ENCODE measurements at regions not wholly inside any gene's neighbourhood (a gene's known extent, or its start where the extent isn't known, plus 50 kb on each side); places are given as distances from the start of the nearest gene placed in this dataset.

GRCh38 chrX:39484159-39485068, 613.3 kb downstream of the BCOR start:
- Histone ChIP-seq H3K4me3 (no peak overlapping the region), H3K27ac (no peak overlapping the region), H3K4me1 (ENCODE audit: control insufficient read depth in 1 of 2, low read depth in 2 of 2) (no peaks in the 10 kb centered on the region), H3K9me3 (no peaks in the 10 kb centered on the region), H3K27me3 (replicated peaks; ENCODE audit: insufficient read depth) (no peaks in the 10 kb centered on the region), H3K36me3 (no peaks in the 10 kb centered on the region)
- ATAC-seq (ENCODE audit: insufficient number of reproducible peaks, low FRiP score, low read depth) (no peak), DNase-seq (ENCODE audit: low spot score) (no peak)
- TF ChIP-seq, protein P1, sequence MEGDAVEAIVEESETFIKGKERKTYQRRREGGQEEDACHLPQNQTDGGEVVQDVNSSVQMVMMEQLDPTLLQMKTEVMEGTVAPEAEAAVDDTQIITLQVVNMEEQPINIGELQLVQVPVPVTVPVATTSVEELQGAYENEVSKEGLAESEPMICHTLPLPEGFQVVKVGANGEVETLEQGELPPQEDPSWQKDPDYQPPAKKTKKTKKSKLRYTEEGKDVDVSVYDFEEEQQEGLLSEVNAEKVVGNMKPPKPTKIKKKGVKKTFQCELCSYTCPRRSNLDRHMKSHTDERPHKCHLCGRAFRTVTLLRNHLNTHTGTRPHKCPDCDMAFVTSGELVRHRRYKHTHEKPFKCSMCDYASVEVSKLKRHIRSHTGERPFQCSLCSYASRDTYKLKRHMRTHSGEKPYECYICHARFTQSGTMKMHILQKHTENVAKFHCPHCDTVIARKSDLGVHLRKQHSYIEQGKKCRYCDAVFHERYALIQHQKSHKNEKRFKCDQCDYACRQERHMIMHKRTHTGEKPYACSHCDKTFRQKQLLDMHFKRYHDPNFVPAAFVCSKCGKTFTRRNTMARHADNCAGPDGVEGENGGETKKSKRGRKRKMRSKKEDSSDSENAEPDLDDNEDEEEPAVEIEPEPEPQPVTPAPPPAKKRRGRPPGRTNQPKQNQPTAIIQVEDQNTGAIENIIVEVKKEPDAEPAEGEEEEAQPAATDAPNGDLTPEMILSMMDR (IDR thresholded peaks at IDR 0.05) = no peak

- Histone ChIP-seq H3K27ac (no peak overlapping the region), H3K4me3 (no peak overlapping the region), H3K4me1 (ENCODE audit: control insufficient read depth in 1 of 2, low read depth in 2 of 2) (no peaks in the 10 kb centered on the region), H3K36me3 (no peaks in the 10 kb centered on the region), H3K9me3 (no peaks in the 10 kb centered on the region), H3K27me3 (replicated peaks; ENCODE audit: insufficient read depth) (no peaks in the 10 kb centered on the region)
- ATAC-seq (ENCODE audit: insufficient number of reproducible peaks, low FRiP score, low read depth) (no peak), DNase-seq (ENCODE audit: low spot score) (no peak)
- TF ChIP-seq, protein P1 (IDR thresholded peaks at IDR 0.05) = no peak
Measured at GRCh38 chrX:39487166-39487968, 610.4 kb downstream of the BCOR start.

DNA sequence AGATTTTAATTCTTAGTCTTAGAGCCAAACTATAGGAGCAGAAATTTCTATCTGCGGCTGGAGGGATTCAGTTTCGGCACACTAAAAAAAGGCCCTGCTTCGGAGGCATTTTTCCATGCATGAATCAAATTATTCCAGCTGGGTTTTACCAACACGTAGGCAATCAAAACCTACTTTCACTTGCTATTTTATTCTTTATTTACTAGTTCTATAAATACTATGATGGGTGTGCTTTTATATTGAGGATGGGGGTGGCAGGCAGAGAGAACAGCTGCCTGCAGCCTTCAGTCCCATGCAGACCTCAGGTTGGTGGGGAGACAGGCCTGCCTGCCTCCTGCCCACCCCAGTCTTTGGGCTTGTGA, 609.8 kb downstream of the BCOR start:
- H3K27me3 ChIP-seq (replicated peaks; ENCODE audit: insufficient read depth) = no peaks in the 10 kb centered on the region
- DNase-seq (ENCODE audit: low spot score) (no peak), ATAC-seq (ENCODE audit: insufficient number of reproducible peaks, low FRiP score, low read depth) (no peak)
- no peak overlapping the region for H3K27ac ChIP-seq
- H3K4me1 ChIP-seq (ENCODE audit: control insufficient read depth in 1 of 2, low read depth in 2 of 2) = no peaks in the 10 kb centered on the region
- no peaks in the 10 kb centered on the region for H3K9me3 ChIP-seq
- no peak overlapping the region for H3K4me3 ChIP-seq
- TF ChIP-seq, protein P1 (IDR thresholded peaks at IDR 0.05) = no peak
- H3K36me3 ChIP-seq = no peaks in the 10 kb centered on the region

DNA sequence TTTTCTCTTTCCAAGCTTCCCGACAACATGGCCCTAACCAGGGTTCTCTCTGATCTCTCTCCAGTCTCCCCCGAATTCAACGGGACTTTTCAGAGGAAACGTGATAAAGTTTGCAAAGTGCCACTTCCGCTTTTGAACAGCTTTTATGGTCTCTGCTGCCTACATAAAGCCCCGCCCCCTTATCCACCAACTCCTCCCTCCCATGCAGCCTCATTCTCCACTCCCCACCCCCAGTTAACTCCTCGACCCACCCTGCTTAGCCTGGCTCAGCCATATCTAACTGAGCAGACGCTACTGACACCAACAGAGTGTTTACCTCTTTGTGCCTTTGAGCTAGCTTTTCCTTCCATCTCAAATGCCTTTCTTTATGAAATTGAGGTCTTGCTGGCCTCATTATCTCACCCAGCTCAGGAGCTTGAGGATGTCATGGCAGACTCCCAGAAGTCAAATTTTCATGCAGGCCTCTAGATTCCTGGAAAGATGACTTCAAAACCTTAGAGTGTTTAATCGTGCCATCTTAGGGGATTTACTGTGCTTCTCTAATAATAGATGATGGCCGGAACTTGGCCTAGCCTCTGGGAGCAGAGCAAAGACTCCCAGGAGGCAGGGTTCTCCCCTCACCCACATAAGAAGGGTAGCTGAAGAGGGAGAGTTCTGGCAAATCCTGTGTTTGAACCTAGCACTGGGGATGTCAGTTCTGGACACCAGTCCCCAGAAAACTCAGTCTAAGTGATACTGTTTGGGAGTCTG, 606.0 kb downstream of the BCOR start:
- no peak for DNase-seq (ENCODE audit: low spot score)
- no peak for ATAC-seq (ENCODE audit: insufficient number of reproducible peaks, low FRiP score, low read depth)
- Histone ChIP-seq H3K36me3 (no peaks in the 10 kb centered on the region), H3K27ac (no peak overlapping the region), H3K4me1 (ENCODE audit: control insufficient read depth in 1 of 2, low read depth in 2 of 2) (no peaks in the 10 kb centered on the region), H3K4me3 (no peak overlapping the region), H3K27me3 (replicated peaks; ENCODE audit: insufficient read depth) (no peaks in the 10 kb centered on the region), H3K9me3 (no peaks in the 10 kb centered on the region)
- TF ChIP-seq, protein P1 (IDR thresholded peaks at IDR 0.05) = no peak
